ENCODE measurements at regions not wholly inside any gene's neighbourhood (a gene's known extent, or its start where the extent isn't known, plus 50 kb on each side); places are given as distances from the start of the nearest gene placed in this dataset.
"Not testable (repeated sequence)": the region's sequence is repeated elsewhere in the genome, so short reads cannot be mapped to it uniquely, and the experiment has no call there.

DNA sequence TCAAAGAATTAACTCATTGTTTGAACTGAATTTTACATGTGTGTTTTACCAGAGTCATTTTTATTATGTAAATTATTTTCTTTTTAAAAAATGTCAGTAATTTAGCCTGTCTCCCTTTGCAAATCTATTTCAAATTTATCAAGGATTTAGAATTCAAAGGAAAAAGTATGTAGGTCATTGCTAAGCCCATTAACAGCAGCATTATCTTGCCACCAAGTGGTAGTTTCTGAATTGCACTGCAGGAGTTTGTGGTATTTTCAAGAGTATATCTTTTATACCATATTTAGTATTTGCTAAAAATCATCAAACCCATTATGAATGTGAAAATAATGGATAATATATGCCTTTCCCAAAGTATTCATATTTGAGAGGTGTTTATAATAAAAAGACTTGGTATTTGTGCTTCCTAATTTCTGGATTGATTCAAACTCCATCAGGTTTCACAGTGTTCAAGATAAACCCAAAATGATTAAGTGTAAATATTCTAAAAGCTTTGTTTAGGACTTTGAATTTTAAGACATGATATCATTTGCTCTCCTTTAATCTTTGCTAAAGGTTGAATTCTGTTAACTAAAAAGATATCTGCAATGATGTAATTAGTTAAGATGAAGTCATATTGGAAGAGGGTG, 711.4 kb downstream of the FSCB start:
- no peak for ATAC-seq

DNA sequence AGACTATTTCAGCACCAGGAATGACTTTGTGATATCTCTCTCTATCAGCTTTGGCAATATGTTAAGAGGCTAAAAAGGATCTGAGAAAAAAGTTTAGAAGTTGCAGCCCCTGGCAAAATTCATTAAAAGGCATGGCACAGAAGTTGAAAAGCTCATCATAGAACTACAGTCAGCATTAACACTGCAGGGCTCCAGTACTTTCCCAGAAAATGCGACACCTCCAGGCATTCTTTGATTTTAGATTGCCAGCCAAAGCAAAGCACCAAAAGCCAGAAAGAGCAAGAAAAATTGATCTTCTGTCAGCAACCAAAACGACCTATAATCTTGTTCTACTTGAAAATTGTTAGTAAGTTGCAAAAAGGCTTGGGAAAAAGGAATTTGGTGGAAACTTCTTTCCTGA, 713.5 kb downstream of the FSCB start:
- ATAC-seq, result no peak

- no peak for ATAC-seq
Observed at GRCh38 chr14:43792980-43793379, 714.1 kb downstream of the FSCB start.

DNA sequence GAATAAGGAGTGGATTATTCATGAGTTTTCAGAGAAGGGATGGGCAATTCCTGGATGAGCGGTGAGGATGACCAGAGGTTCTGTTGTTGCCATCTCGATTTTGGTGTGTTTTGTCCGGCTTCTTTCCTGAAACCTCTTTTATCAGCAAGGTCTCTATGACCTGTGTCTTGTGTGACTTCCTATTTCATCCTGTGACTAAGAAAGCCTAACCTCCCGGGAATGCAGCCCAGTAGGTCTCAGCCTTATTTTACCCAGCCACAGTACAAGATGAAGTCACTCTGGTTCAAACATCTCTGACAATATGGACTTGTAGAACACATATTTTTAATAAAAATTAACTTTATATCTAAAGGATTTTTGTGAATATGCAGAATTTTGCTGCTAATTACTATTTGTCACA, 716.4 kb downstream of the FSCB start:
- ATAC-seq, result no peak

- ATAC-seq, result no peak
Observed at GRCh38 chr14:43789458-43789857, 717.6 kb downstream of the FSCB start.

- ATAC-seq, result no peak
Observed at GRCh38 chr14:43786066-43786762, 720.9 kb downstream of the FSCB start.

- not testable (repeated sequence) for ATAC-seq
Observed at GRCh38 chr14:43784432-43784831, 722.7 kb downstream of the FSCB start.

- ATAC-seq, result no peak
Observed at GRCh38 chr14:43778937-43779639, 728.0 kb downstream of the FSCB start.

- no peak for ATAC-seq
Observed at GRCh38 chr14:43778570-43778936, 728.5 kb downstream of the FSCB start.

- ATAC-seq, result no peak
Observed at GRCh38 chr14:43765474-43765873, 741.6 kb downstream of the FSCB start.

GRCh38 chr14:43764433-43764832, 742.6 kb downstream of the FSCB start:
- no peak for ATAC-seq

- ATAC-seq, result no peak
Observed at GRCh38 chr14:43755707-43756106, 751.4 kb downstream of the FSCB start.

DNA sequence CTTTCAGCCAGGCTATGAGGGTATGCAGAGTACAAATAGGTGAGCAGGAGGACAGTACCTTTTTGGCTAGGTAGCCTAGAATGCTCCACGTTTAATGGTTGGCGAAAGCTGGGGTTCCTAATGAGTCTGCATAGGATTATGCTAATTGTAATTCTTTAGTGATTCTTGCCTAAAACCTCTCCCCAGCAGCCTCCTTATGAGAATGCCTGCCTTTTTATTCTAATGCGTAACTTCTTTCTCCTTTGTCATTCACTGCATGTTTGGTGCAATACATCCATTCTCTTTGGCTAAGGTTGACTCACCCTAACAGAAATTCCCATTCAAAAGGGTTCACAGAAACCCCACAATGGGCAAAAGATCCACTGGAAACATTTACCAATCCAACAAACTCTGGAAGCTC, 752.2 kb downstream of the FSCB start:
- ATAC-seq, result no peak

DNA sequence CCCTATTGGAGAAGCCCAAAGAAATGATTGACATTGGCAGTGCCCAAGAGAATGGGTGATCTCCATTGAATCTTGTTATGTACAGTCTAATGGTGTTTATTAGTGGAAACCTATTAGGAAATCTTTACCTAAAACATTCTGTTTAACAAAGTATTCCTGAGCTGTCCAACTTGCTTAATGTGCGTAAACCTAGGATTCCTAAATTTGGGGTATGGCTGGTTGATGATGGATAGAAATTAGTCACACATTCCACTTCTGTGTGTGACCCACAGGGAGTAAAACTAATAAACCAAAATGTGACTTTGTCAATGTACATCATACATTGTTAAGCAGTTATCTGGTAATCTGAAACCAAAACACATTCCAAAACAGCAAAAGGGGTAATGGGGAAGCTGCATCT, 761.3 kb downstream of the FSCB start:
- no peak for ATAC-seq

- no peak for ATAC-seq
Observed at GRCh38 chr14:43735932-43736331, 771.2 kb downstream of the FSCB start.

DNA sequence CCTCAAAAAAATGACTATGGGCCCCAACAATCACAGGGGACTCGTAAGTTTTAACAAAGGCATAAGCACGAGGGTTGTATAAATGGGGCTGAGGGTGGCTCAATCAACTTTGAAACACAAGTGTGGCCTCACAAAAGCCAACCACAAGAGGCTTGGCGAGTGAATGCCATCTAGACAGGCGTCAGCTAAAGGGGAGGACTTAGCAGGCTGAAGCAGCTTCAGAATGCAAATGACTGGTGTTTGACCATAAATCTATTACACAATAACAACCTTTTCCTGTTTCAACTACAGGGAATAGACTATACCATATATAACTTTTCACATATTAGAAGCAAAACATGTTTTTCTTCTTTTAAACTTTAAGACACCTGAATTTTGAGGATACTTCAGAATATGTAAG, 777.9 kb downstream of the FSCB start:
- ATAC-seq, result no peak

GRCh38 chr14:43706900-43707299, 800.2 kb downstream of the FSCB start:
- no peak for ATAC-seq

DNA sequence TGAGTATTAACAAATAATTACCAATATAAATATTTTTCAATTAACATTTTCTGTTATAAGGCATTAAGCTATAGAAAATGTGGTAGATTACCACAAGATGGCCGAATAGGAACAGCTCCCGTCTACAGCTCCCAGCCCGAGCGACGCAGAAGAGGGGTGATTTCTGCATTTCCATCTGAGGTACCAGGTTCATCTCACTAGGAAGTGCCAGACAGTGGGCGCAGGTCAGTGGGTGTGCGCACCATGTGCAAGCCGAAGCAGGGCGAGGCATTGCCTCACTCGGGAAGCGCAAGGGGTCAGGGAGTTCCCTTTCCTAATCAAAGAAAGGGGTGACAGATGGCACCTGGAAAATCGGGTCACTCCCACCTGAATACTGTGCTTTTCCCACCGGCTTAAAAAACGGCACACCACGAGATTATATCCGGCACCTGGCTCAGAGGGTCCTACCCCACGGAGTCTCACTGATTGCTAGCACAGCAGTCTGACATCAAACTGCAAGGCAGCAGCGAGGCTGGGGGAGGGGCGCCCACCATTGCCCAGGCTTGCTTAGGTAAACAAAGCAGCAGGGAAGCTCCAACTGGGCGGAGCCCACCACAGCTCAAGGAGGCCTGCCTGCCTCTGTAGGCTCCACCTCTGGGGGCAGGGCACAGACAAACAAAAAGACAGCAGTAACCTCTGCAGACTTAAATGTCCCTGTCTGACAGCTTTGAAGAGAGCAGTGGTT, 808.4 kb downstream of the FSCB start:
- ATAC-seq, result not testable (repeated sequence)

- ATAC-seq, result no peak
Observed at GRCh38 chr14:43697003-43697402, 810.1 kb downstream of the FSCB start.

- no peak for ATAC-seq
Observed at GRCh38 chr14:43692706-43693105, 814.4 kb downstream of the FSCB start.

- ATAC-seq, result no peak
Observed at GRCh38 chr14:43687921-43688320, 819.2 kb downstream of the FSCB start.

- no peak for ATAC-seq
Observed at GRCh38 chr14:43677581-43677980, 829.5 kb downstream of the FSCB start.

GRCh38 chr14:43674273-43674672, 832.8 kb downstream of the FSCB start:
- no peak for ATAC-seq

All from activated CD4-positive, CD25-positive, alpha-beta regulatory T cell treated with anti-CD3 and anti-CD28 coated beads, Interleukin-2, amount 50 U/mL, for 24 hours (primary cell).